Lung (tissue), 11 donors: ENCODE measurements at regions not wholly inside any gene's neighbourhood (a gene's known extent, or its start where the extent isn't known, plus 50 kb on each side); places are given as distances from the start of the nearest gene placed in this dataset.

Experiments
- ATAC-seq: fragments of 200-7000 bp; cut with Tn5 transposase; one replicate; pipeline ENCODE4 v1.9.1; 2020; ENCODE audit warnings: moderate number of reproducible peaks; ENCODE audit not compliant: insufficient read depth, low FRiP score
- DNase-seq, 3 donors: peaks; one replicate each; pipeline ENCODE4 v3.0.0-alpha.2; 2013 to 2017
- H3K27ac ChIP-seq, 2 donors: one replicate each; pipeline ENCODE4 v1.5.1; 2013; ENCODE audit warnings: mild to moderate bottlenecking in 2 of 2, moderate library complexity in 2 of 2, control low read depth in 1 of 2, inconsistent platforms in 1 of 2, low read depth in 1 of 2, low read length in 1 of 2
- H3K27me3 ChIP-seq, 3 donors: one replicate each; pipeline ENCODE4 v1.5.1; 2013; ENCODE audit warnings: low read length in 2 of 3; ENCODE audit not compliant: control insufficient read depth in 3 of 3, insufficient read depth in 3 of 3
- H3K36me3 ChIP-seq, 4 donors: one replicate each; pipeline ENCODE4 v1.5.1; 2013; ENCODE audit warnings: low read length in 4 of 4, mild to moderate bottlenecking in 1 of 4, moderate library complexity in 1 of 4; ENCODE audit not compliant: control insufficient read depth in 4 of 4, insufficient read depth in 4 of 4
- H3K4me1 ChIP-seq, 5 donors: one replicate each; pipeline ENCODE4 v1.5.1; 2013; ENCODE audit warnings: low read length in 5 of 5, mild to moderate bottlenecking in 2 of 5, moderate library complexity in 1 of 5; ENCODE audit not compliant: control insufficient read depth in 5 of 5, insufficient read depth in 5 of 5
- H3K4me3 ChIP-seq: one replicate; pipeline ENCODE4 v1.5.1; 2013; ENCODE audit warnings: mild to moderate bottlenecking, control low read depth, moderate library complexity
- H3K9ac ChIP-seq, 2 donors: one replicate each; pipeline ENCODE4 v1.5.1; 2013; ENCODE audit warnings: low read length in 2 of 2, control low read depth in 1 of 2; ENCODE audit not compliant: insufficient read depth in 1 of 2
- H3K9me3 ChIP-seq, 4 donors: one replicate each; pipeline ENCODE4 v1.5.1; 2013; ENCODE audit warnings: low read length in 3 of 4, mild to moderate bottlenecking in 1 of 4, moderate library complexity in 1 of 4; ENCODE audit not compliant: control insufficient read depth in 4 of 4, insufficient read depth in 3 of 4
- CTCF ChIP-seq: IDR thresholded peaks from 2 replicates; pipeline ENCODE4 v1.5.1; 2012; ENCODE audit warnings: mild to moderate bottlenecking; ENCODE audit errors: control extremely low read depth, extremely low read depth
- WGBS, 2 donors: extraction: QIAGEN DNeasy Blood & Tissue Kit; methylation state at CpG; one replicate each; pipeline ENCODE4 v1.1.7; 2013; 5-methylcytosine and 5-hydroxymethylcytosine counted together
- donor health status: control.
- donor health status: control.
- donor health status: Bipolar disorder and iron deficiency.
- donor health status: healthy.
- donor health status: DM: yes; HTN: yes; CAD: no.

GRCh38 chrX:16039363-16039762, 84.0 kb upstream of the GRPR start:
- no peak for TF ChIP-seq CTCF
- Histone ChIP-seq H3K9ac (no peak overlapping the region), H3K9me3 (no peaks in the 10 kb centered on the region), H3K4me1 (no peaks in the 10 kb centered on the region), H3K4me3 (no peak overlapping the region), H3K27ac (no peak overlapping the region), H3K27me3 (peaks cover 0 to 56% (median 23%) of the 10 kb centered on the region in 3 donors), H3K36me3 (no peaks in the 10 kb centered on the region)
- no peak for DNase-seq
- ATAC-seq, result no peak

GRCh38 chrX:16033331-16033730, 90.0 kb upstream of the GRPR start:
- no peaks in the 10 kb centered on the region for H3K36me3 ChIP-seq
- no peak for ATAC-seq
- peak in 2 of 3 donors; percentile 28 to 33 for DNase-seq
- no peak for TF ChIP-seq CTCF
- WGBS, 2 donors, result 22 to 50% methylated on average over 4 of the region's 4 CpGs
- peaks cover 0 to 48% (median 17%) of the 10 kb centered on the region in 3 donors for H3K27me3 ChIP-seq
- H3K27ac ChIP-seq, result no peak overlapping the region
- H3K4me1 ChIP-seq, result no peaks in the 10 kb centered on the region
- no peaks in the 10 kb centered on the region for H3K9me3 ChIP-seq
- H3K4me3 ChIP-seq, result no peak overlapping the region
- no peak overlapping the region for H3K9ac ChIP-seq

GRCh38 chrX:16028576-16028975, 94.8 kb upstream of the GRPR start:
- ATAC-seq (no peak), DNase-seq (no peak)
- Histone ChIP-seq H3K27ac (no peak overlapping the region), H3K36me3 (no peaks in the 10 kb centered on the region), H3K27me3 (peaks cover 0 to 41% (median 11%) of the 10 kb centered on the region in 3 donors), H3K9ac (no peak overlapping the region), H3K4me1 (no peaks in the 10 kb centered on the region), H3K4me3 (no peak overlapping the region), H3K9me3 (no peaks in the 10 kb centered on the region)
- WGBS, 2 donors, result 34 to 73% methylated on average over 1 of the region's 1 CpG
- TF ChIP-seq CTCF, result no peak
